Stimulated activated CD8-positive, alpha-beta memory T cell treated with anti-CD3 and anti-CD28 coated beads, Interleukin-15, amount 100 ng/mL, for 4 hours (primary cell): ENCODE measurements at regions not wholly inside any gene's neighbourhood (a gene's known extent, or its start where the extent isn't known, plus 50 kb on each side); places are given as distances from the start of the nearest gene placed in this dataset.

Source experiments
- DNase-seq, 2 donors: peaks; one replicate each; pipeline ENCODE4 v3.0.0-alpha.2; 2020; ENCODE audit warnings: low read depth in 2 of 2

GRCh38 chr16:87066133-87067002 is 250.8 kb downstream of the C16orf95 start:
- DNase-seq, result no peak

GRCh38 chr16:87067003-87067556 is 250.1 kb downstream of the C16orf95 start:
- DNase-seq, result no peak

GRCh38 chr16:87067836-87068761 is 249.1 kb downstream of the C16orf95 start:
- DNase-seq, result no peak

- no peak for DNase-seq
These were observed 248.4 kb downstream of the C16orf95 start for GRCh38 chr16:87068762-87069150.

GRCh38 chr16:87070657-87071056 is 246.5 kb downstream of the C16orf95 start:
- no peak for DNase-seq

GRCh38 chr16:87072101-87072500 is 245.1 kb downstream of the C16orf95 start:
- DNase-seq, result no peak

- no peak for DNase-seq
These were observed 242.4 kb downstream of the C16orf95 start for GRCh38 chr16:87074641-87075318.

- DNase-seq, result no peak
These were observed 241.8 kb downstream of the C16orf95 start for GRCh38 chr16:87075319-87075860.

- no peak for DNase-seq
These were observed 240.8 kb downstream of the C16orf95 start for GRCh38 chr16:87076331-87076949.

GRCh38 chr16:87076950-87077749 is 240.0 kb downstream of the C16orf95 start:
- DNase-seq, result no peak

- DNase-seq, result no peak
These were observed 239.5 kb downstream of the C16orf95 start for GRCh38 chr16:87077750-87078127.

- DNase-seq, result no peak
These were observed 236.5 kb downstream of the C16orf95 start for GRCh38 chr16:87080571-87081167.

GRCh38 chr16:87085441-87085840 is 231.8 kb downstream of the C16orf95 start:
- no peak for DNase-seq

- DNase-seq, result no peak
These were observed 231.0 kb downstream of the C16orf95 start for GRCh38 chr16:87086156-87086555.

GRCh38 chr16:87086575-87086974 is 230.6 kb downstream of the C16orf95 start:
- DNase-seq, result no peak

- DNase-seq, result no peak
These were observed 224.2 kb downstream of the C16orf95 start for GRCh38 chr16:87092958-87093357.

- DNase-seq, result no peak
These were observed 223.2 kb downstream of the C16orf95 start for GRCh38 chr16:87093804-87094555.

GRCh38 chr16:87094556-87094865 is 222.7 kb downstream of the C16orf95 start:
- no peak for DNase-seq

- DNase-seq, result no peak
These were observed 221.9 kb downstream of the C16orf95 start for GRCh38 chr16:87095271-87095670.
